ENCODE measurements at regions not wholly inside any gene's neighbourhood (a gene's known extent, or its start where the extent isn't known, plus 50 kb on each side); places are given as distances from the start of the nearest gene placed in this dataset.

- in situ Hi-C loops (cut with HindIII; ENCODE audit: low pct_unique_long_range_greater_than_20kb, low sequenced_read_pairs) (no loop called here), intact Hi-C loops (cut with micrococcal nuclease; ENCODE audit: unreplicated experiment) (no loop called here)
- DNase-seq (ENCODE audit: low read depth, low spot score) (no peak), ATAC-seq (no peak)
- Histone ChIP-seq H3K4me3 (ENCODE audit: low read depth in 2 of 2, low read length in 2 of 2) (no peak overlapping the region), H3K27me3 (ENCODE audit: control insufficient read depth, insufficient read depth, low read length) (no peaks in the 10 kb centered on the region), H3K4me1 (ENCODE audit: control insufficient read depth, insufficient read depth, low read length) (peaks cover 15% of the 10 kb centered on the region), H3K9me3 (ENCODE audit: control insufficient read depth, insufficient read depth, low read depth, low read length) (peaks cover 3% of the 10 kb centered on the region; the same call in 1 of the 2 replicates), H3K27ac (ENCODE audit: low read length) (no peak overlapping the region), H3K36me3 (ENCODE audit: control insufficient read depth, insufficient read depth, low read length) (no peaks in the 10 kb centered on the region)
- CTCF ChIA-PET = no interaction called here
- POLR2A ChIA-PET = no interaction called here
- TF ChIP-seq TCF7L2 (IDR thresholded peaks at IDR 0.05; ENCODE audit: low read depth, low read length) (no peak), SIN3A (IDR thresholded peaks at IDR 0.05; ENCODE audit: borderline replicate concordance, insufficient read depth, low read depth, low read length) (no peak)
- BruUV-seq (replicated peaks) = no TSS peak
These were observed 98.9 kb downstream of the RPLP1 start for GRCh38 chr15:69551391-69552056.

- ChIA-PET POLR2A (no interaction called here), CTCF (no interaction called here)
- in situ Hi-C loops (cut with HindIII; ENCODE audit: low pct_unique_long_range_greater_than_20kb, low sequenced_read_pairs) (no loop called here), intact Hi-C loops (cut with micrococcal nuclease; ENCODE audit: unreplicated experiment) (no loop called here)
- Histone ChIP-seq H3K27ac (ENCODE audit: low read length) (no peak overlapping the region), H3K27me3 (ENCODE audit: control insufficient read depth, insufficient read depth, low read length) (no peaks in the 10 kb centered on the region), H3K36me3 (ENCODE audit: control insufficient read depth, insufficient read depth, low read length) (no peaks in the 10 kb centered on the region), H3K9me3 (ENCODE audit: control insufficient read depth, insufficient read depth, low read depth, low read length) (peaks cover 3% of the 10 kb centered on the region; the same call in 1 of the 2 replicates), H3K4me3 (ENCODE audit: low read depth in 2 of 2, low read length in 2 of 2) (no peak overlapping the region), H3K4me1 (ENCODE audit: control insufficient read depth, insufficient read depth, low read length) (peaks cover 21% of the 10 kb centered on the region)
- TF ChIP-seq SIN3A (IDR thresholded peaks at IDR 0.05; ENCODE audit: borderline replicate concordance, insufficient read depth, low read depth, low read length) = no peak
- no peak for TF ChIP-seq POLR2AphosphoS5 (IDR thresholded peaks at IDR 0.05; ENCODE audit: low read depth, low read length)
- TF ChIP-seq REST (IDR thresholded peaks at IDR 0.05; ENCODE audit: insufficient read depth in 1 of 2, low read depth in 2 of 2, low read length in 1 of 2) = no peak
- no peak for TF ChIP-seq CTCF (IDR thresholded peaks at IDR 0.05)
- no peak for TF ChIP-seq TCF7L2 (IDR thresholded peaks at IDR 0.05; ENCODE audit: low read depth, low read length)
- DNase-seq (ENCODE audit: low read depth, low spot score) (no peak), ATAC-seq (no peak)
- no TSS peak for BruUV-seq (replicated peaks)
These were observed 99.6 kb downstream of the RPLP1 start for GRCh38 chr15:69552057-69552815.

GRCh38 chr15:69553686-69554085, 101.1 kb downstream of the RPLP1 start:
- no peak for DNase-seq (ENCODE audit: low read depth, low spot score)
- in situ Hi-C loops (cut with HindIII; ENCODE audit: low pct_unique_long_range_greater_than_20kb, low sequenced_read_pairs) = no loop called here
- H3K4me1 ChIP-seq (ENCODE audit: control insufficient read depth, insufficient read depth, low read length) = peaks cover 31% of the 10 kb centered on the region

More at GRCh38 chr15:69553686-69554085, 101.1 kb downstream of the RPLP1 start:
- no peaks in the 10 kb centered on the region for H3K27me3 ChIP-seq (ENCODE audit: control insufficient read depth, insufficient read depth, low read length)
- ATAC-seq = no peak
- peaks cover 3% of the 10 kb centered on the region; the same call in 1 of the 2 replicates for H3K9me3 ChIP-seq (ENCODE audit: control insufficient read depth, insufficient read depth, low read depth, low read length)
- CTCF ChIA-PET = interaction anchor here (0.6 kb wide), 1 partner anchor 64 kb away, joined by 4 read pairs; no protein-coding TSS in a partner anchor
- no peak overlapping the region for H3K4me3 ChIP-seq (ENCODE audit: low read depth in 2 of 2, low read length in 2 of 2)
- BruUV-seq (replicated peaks) = no TSS peak
- H3K27ac ChIP-seq (ENCODE audit: low read length) = peak overlapping the region; percentile 6
- POLR2A ChIA-PET = no interaction called here
- intact Hi-C loops (cut with micrococcal nuclease; ENCODE audit: unreplicated experiment) = no loop called here
- H3K36me3 ChIP-seq (ENCODE audit: control insufficient read depth, insufficient read depth, low read length) = no peaks in the 10 kb centered on the region
- TF ChIP-seq SIN3A (IDR thresholded peaks at IDR 0.05; ENCODE audit: borderline replicate concordance, insufficient read depth, low read depth, low read length) (no peak), CTCF (IDR thresholded peaks at IDR 0.05) (no peak), REST (IDR thresholded peaks at IDR 0.05; ENCODE audit: insufficient read depth in 1 of 2, low read depth in 2 of 2, low read length in 1 of 2) (no peak), POLR2AphosphoS5 (IDR thresholded peaks at IDR 0.05; ENCODE audit: low read depth, low read length) (no peak), TCF7L2 (IDR thresholded peaks at IDR 0.05; ENCODE audit: low read depth, low read length) (no peak)
